Nucleus accumbens (tissue), 56 donors: ENCODE measurements at regions not wholly inside any gene's neighbourhood (a gene's known extent, or its start where the extent isn't known, plus 50 kb on each side); places are given as distances from the start of the nearest gene placed in this dataset.

ENCODE experiments used
- DNase-seq, 56 donors: peaks; one replicate each; lab custom pipeline; 2025; lab: John Stamatoyannopoulos, UW

DNA sequence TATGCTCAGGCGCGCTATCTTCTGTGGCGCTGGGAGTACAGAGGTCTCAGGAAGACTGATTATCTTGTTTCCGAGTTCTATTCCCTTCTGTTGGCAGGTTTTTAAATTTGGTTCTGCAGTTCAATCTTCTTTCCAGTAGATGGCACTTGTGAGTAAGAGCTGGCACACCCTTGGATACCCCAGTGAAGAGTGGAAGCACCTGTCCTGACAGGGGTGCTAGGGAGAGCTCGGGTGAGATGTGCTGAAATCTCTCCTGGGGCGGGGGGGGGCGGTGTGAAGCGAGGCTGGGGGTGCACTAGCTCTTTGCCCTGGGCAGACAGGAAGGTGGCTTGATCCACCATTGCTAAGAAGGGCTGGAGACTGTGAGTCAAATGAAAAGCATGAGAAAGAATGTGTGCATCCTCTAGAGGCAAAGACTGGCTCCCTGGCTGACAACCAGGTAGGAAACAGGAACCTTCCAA is 679.9 kb upstream of the CCDC179 start:
- DNase-seq: peak in 1 of 56 donors; percentile 7

GRCh38 chr11:23542189-23542588 is 681.9 kb upstream of the CCDC179 start:
- no peak for DNase-seq

DNA sequence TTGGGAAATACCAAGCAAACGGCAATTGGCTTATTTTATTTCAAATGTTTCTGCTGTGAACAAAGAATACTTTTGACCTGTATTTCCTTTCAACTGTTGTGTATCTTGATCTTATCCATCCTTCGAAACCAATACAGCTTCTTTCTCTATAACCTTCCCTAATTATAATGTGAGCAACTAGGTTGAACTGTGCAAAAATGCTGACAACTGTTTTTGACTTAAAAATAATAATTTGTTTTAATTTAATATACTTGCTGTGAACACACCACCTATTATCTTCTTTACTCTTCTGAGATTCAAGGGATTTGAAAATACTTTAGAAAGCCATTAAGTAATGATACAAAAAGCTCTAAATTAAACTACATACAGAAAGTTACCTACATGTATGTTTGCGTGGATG is 682.5 kb upstream of the CCDC179 start:
- no peak for DNase-seq

- no peak for DNase-seq
Measured at GRCh38 chr11:23543651-23544222, 683.5 kb upstream of the CCDC179 start.

DNA sequence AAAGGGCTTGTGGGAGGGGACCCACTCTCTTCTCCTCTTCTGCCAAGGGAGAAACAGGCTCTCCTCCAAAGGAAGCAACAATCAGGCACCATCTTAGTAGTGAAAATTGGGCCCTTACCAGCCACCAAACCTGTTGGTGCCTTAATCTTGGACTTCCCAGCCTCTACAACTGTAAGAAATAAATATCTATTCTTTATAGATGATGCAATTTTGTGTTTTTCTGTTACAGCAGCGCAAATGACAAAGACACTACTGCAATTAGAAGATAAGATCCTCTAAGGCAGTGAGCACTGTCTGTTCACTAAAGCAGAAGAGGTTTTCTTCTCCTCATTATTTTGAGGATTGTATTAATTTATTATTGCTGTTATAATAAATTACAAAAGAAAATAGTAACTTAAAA is 691.4 kb upstream of the CCDC179 start:
- no peak for DNase-seq

DNA sequence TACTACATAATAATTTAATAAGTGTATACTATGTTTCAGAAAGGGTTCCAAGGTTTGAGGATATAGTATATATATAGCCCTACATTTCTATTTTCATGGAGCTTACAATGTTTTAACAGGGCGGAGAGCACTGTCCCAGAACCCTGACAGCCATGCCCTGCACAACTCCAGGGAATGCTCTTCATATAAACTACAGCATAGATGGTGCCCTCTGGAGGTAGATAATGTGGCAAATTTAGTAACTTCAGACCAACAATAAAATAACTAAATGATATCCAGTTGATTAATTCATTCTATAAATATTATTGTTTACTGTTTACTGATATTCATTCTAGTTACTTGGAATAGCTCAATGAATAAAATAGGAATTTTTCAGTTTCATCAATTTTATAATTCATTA is 693.7 kb upstream of the CCDC179 start:
- no peak for DNase-seq

GRCh38 chr11:23555085-23555484 is 694.8 kb upstream of the CCDC179 start:
- no peak for DNase-seq

- DNase-seq: no peak
Measured at GRCh38 chr11:23556163-23556750, 696.0 kb upstream of the CCDC179 start.

DNA sequence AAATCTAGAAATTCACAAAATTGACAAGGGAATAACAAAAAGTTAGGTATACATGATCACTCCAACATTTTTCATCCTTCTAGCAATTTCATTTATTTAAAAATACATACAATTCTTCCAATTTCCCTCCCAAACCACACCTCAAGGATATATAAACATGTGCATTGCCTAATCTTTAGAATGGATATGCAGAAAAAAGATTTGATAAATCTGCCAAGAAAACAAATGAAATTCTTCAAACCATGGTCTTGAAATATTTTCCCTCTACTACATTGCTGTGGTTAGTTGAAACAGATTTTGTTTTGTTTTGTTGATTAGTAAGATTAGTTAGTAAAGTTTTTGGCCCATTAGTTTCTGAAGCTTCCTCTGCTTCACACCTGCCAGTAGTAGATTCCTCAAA is 703.3 kb upstream of the CCDC179 start:
- DNase-seq: no peak

GRCh38 chr11:23564370-23564769 is 704.1 kb upstream of the CCDC179 start:
- DNase-seq: no peak

- DNase-seq: no peak
Measured at GRCh38 chr11:23569134-23569533, 708.9 kb upstream of the CCDC179 start.

GRCh38 chr11:23569547-23569946 is 709.3 kb upstream of the CCDC179 start:
- no peak for DNase-seq

GRCh38 chr11:23570828-23571227 is 710.6 kb upstream of the CCDC179 start:
- DNase-seq: no peak

DNA sequence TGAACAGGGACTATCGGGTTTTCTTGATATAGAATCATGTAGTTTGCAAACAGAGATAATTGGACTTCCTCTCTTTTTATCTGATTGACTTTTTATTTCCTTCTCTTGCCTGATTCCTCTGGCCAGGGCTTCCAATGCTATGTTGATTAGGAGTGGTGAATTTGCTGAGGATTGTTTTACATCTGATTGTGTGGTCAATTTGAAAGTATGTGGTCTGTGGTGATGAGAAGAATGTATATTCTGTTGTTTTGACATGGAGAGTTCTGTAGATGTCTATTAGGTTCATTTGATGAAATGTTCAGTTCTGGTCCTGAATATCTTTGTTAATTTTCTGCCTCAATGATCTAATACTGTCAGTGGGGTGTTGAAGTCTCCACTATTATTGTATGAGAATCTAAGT is 713.2 kb upstream of the CCDC179 start:
- DNase-seq: no peak

GRCh38 chr11:23574149-23574548 is 713.9 kb upstream of the CCDC179 start:
- no peak for DNase-seq

- no peak for DNase-seq
Measured at GRCh38 chr11:23577296-23577695, 717.0 kb upstream of the CCDC179 start.

GRCh38 chr11:23585416-23586104 is 725.3 kb upstream of the CCDC179 start:
- no peak for DNase-seq

DNA sequence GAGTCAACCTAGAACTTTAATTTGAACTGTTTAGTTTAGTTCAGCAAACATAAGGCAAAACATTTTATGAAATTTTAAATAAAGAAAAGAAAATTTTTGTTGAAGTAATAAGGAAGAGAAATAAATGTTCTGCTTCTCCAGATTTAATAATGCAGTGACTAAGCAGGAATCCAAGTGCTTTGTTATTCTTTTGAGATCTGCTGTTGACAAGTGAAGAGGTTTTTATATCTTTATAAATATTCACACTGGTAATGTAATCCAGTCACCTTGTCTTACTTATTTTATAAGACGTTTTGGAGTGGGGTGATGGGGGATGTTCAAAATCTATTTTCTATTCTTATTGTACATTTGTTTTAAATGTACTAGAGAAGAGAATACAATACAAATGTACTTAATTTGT is 725.9 kb upstream of the CCDC179 start:
- no peak for DNase-seq

GRCh38 chr11:23590596-23591308 is 730.5 kb upstream of the CCDC179 start:
- DNase-seq: no peak

DNA sequence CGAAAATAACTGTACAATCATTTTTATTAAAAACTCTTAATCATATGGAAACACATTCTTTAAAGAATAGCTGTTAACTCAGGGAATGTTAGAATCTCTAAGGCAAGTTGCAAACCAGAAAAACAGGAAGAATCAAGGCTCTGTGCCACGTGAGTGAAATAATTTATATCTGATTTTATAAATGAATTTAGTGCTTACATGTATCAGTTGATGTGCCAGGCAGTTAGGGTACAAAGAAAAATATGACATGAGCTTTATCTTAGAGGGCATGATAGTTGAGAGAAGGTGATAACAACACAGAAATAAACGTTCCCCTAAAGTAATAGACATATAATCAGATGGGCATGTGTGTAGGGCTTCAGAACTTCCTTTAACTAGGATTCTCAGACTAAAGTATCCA is 734.5 kb upstream of the CCDC179 start:
- no peak for DNase-seq

- DNase-seq: no peak
Measured at GRCh38 chr11:23604966-23605365, 744.7 kb upstream of the CCDC179 start.

DNA sequence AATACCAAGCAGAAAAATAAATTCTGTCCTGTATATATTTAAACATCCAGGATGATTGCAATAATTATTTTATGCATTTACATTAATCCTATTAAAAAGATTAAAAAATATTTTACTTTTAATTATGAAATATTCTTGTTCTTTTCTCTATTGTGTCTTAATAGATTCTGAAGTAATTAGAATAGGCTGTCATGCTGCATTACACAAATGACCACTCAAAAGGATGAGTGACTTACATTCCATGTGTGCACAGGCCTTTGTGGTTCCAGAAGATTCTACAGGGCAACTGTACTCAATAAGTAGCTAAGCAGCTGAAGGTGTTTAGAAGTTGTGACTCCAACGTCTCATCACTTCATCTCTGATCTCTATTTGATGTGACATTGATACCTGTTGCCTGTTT is 745.9 kb upstream of the CCDC179 start:
- no peak for DNase-seq
